OCI-LY3 (cell line): ENCODE measurements at regions not wholly inside any gene's neighbourhood (a gene's known extent, or its start where the extent isn't known, plus 50 kb on each side); places are given as distances from the start of the nearest gene placed in this dataset.

Experiments
- H2AFZ ChIP-seq: fragments of 200-600, 300-600 bp; shearing (Covaris generic); 2 replicates; pipeline ENCODE4 v1.6.0; 2014; ENCODE audit warnings: antibody characterized with exemption, low read depth, low read length
- H3K27ac ChIP-seq: fragments of 200-600, 300-600 bp; sonication (generic); 2 replicates; pipeline ENCODE4 v1.5.1; 2014; ENCODE audit warnings: mild to moderate bottlenecking, low read length, moderate library complexity, mixed read lengths
- H3K27me3 ChIP-seq: fragments of 200-600, 300-600 bp; sonication (generic); 2 replicates; pipeline ENCODE4 v1.6.1; 2014; ENCODE audit warnings: low read depth, low read length, mixed read lengths
- H3K36me3 ChIP-seq: fragments of 200-600, 300-600 bp; sonication (generic); replicated peaks from 2 replicates; pipeline ENCODE3; 2014; ENCODE audit warnings: low read depth, low read length, mixed read lengths
- H3K4me1 ChIP-seq: fragments of 300-600, 200-600 bp; sonication (generic); 2 replicates; pipeline ENCODE4 v1.6.1; 2014; ENCODE audit warnings: low read length, mixed read lengths
- H3K4me2 ChIP-seq: fragments of 200-600, 300-600 bp; sonication (generic); 2 replicates; pipeline ENCODE4 v1.6.1; 2014; ENCODE audit warnings: low read length, mixed read lengths
- H3K4me3 ChIP-seq: fragments of 300-600, 200-600 bp; sonication (generic); 2 replicates; pipeline ENCODE4 v1.5.1; 2014; ENCODE audit warnings: antibody characterized with exemption, mild to moderate bottlenecking, low read length, moderate library complexity
- H3K79me2 ChIP-seq: fragments of 300-600, 200-600 bp; shearing (Covaris generic); 2 replicates; pipeline ENCODE4 v1.6.1; 2014; ENCODE audit warnings: mild to moderate bottlenecking, low read length, mixed read lengths
- H3K9ac ChIP-seq: fragments of 300-600, 200-600 bp; shearing (Covaris generic); 2 replicates; pipeline ENCODE4 v1.6.0; 2014; ENCODE audit warnings: mild to moderate bottlenecking, low read length, moderate library complexity
- H3K9me3 ChIP-seq: fragments of 200-600, 300-600 bp; shearing (Covaris generic); 2 replicates; pipeline ENCODE4 v1.6.1; 2014; ENCODE audit warnings: low read length, mixed read lengths; ENCODE audit not compliant: insufficient read depth
- H4K20me1 ChIP-seq: fragments of 200-600, 300-600 bp; sonication (generic); 2 replicates; pipeline ENCODE4 v1.6.1; 2016; ENCODE audit warnings: low read length, mixed read lengths; ENCODE audit not compliant: insufficient read depth
- EZH2phosphoT487 ChIP-seq: fragments of 200-600 bp; shearing (Covaris generic); IDR thresholded peaks from 2 replicates; pipeline ENCODE4 v1.6.1; 2018; ENCODE audit warnings: antibody characterized with exemption, mixed run types, low read depth
- TF ChIP-seq, protein P1 (sequence below): fragments of 200-600, 300-600 bp; sonication (generic); IDR thresholded peaks from 2 replicates; pipeline ENCODE4 v1.5.1; 2014; ENCODE audit warnings: antibody characterized with exemption, low read length, low read depth

DNA sequence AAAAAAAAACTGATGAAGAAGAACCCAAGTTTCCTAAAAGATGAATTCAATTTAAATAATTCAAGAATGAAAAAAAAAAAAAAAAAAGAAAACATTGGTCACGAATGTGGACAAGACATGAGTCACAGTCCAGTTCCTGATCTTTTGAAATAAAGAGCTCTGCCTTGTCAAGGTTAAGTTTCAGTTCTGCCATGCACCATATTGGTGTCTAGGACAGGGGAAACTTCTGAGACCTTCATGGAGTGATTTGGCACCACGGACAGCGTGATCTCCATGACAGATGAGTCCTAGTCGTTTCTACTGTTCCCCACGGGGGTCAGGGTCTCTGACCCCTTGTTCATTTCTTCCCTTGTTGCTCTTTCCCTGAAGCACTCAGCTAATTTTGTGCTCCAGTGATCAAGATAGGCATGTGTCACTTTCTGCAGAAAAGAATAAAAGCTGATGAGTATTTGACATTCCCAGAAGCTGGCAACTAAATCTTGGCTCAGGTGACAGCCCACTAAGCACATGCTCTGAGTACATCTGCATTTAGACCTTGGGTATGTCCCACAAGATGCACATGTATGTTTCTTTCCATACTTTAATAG, 1159.7 kb downstream of the BCL11B start:
- no peaks in the 10 kb centered on the region for H3K36me3 ChIP-seq
- H3K4me1 ChIP-seq = peaks cover 83% of the 10 kb centered on the region
- no peak overlapping the region for H3K4me3 ChIP-seq
- H4K20me1 ChIP-seq = no peaks in the 10 kb centered on the region
- no peaks in the 10 kb centered on the region for H3K27me3 ChIP-seq
- 0 out of 2 replicates have a peak overlapping the region, but pooled peaks have one; percentile 0 for H3K27ac ChIP-seq
- H3K9me3 ChIP-seq = no peaks in the 10 kb centered on the region
- TF ChIP-seq, protein P1, sequence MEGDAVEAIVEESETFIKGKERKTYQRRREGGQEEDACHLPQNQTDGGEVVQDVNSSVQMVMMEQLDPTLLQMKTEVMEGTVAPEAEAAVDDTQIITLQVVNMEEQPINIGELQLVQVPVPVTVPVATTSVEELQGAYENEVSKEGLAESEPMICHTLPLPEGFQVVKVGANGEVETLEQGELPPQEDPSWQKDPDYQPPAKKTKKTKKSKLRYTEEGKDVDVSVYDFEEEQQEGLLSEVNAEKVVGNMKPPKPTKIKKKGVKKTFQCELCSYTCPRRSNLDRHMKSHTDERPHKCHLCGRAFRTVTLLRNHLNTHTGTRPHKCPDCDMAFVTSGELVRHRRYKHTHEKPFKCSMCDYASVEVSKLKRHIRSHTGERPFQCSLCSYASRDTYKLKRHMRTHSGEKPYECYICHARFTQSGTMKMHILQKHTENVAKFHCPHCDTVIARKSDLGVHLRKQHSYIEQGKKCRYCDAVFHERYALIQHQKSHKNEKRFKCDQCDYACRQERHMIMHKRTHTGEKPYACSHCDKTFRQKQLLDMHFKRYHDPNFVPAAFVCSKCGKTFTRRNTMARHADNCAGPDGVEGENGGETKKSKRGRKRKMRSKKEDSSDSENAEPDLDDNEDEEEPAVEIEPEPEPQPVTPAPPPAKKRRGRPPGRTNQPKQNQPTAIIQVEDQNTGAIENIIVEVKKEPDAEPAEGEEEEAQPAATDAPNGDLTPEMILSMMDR = no peak
- no peak for TF ChIP-seq EZH2phosphoT487
- no peak overlapping the region for H3K9ac ChIP-seq
- no peaks in the 10 kb centered on the region for H3K79me2 ChIP-seq
- 0 out of 2 replicates have a peak overlapping the region, but pooled peaks have one; percentile 7 for H3K4me2 ChIP-seq
- no peak overlapping the region for H2AFZ ChIP-seq

DNA sequence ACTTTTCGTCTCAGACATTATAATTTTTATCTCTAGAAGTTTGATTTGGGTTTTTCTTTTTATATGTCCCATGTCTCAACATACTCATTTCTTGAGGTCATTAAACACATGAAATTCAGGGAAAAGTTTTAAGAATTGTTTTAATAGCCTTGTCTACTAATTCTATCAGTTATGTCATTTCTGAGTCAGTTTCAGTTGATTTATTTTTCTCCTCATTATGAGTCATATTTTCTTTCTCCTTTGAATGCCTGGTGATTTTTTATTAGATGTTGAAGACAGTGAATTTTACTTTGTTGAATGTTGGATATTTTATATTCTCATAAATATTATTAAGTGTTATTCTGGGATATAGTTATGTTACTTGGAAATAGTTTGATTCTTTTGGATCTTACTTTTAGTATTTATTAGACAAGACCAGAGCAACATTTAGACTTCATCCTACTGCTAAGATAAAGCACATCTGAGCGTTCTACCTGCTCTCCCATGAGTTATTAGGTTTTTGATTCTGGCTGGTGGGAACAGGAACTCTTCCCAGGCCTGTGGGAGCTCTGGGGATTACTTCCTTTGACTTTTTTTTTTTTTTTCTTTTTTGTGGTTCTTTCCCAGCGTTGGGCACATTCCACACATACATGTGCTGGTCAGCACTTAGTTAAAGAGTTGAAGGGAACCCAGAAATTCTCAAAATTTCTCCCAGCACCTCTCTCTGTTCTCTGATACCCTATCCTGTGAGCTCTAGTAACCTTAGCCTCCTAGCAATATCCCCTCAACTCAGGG, 1157.7 kb downstream of the BCL11B start:
- H3K27ac ChIP-seq = peak overlapping the region; percentile 43
- peak overlapping the region; percentile 19; the same call in 1 of the 2 replicates for H3K4me2 ChIP-seq
- no peaks in the 10 kb centered on the region for H3K27me3 ChIP-seq
- no peaks in the 10 kb centered on the region for H3K9me3 ChIP-seq
- no peaks in the 10 kb centered on the region for H3K36me3 ChIP-seq
- H2AFZ ChIP-seq = no peak overlapping the region
- no peak overlapping the region; the same call in 1 of the 2 replicates for H3K9ac ChIP-seq
- H3K4me3 ChIP-seq = no peak overlapping the region
- H4K20me1 ChIP-seq = no peaks in the 10 kb centered on the region
- peaks cover 87% of the 10 kb centered on the region for H3K4me1 ChIP-seq
- TF ChIP-seq, protein P1 = no peak
- no peak for TF ChIP-seq EZH2phosphoT487
- no peaks in the 10 kb centered on the region for H3K79me2 ChIP-seq

DNA sequence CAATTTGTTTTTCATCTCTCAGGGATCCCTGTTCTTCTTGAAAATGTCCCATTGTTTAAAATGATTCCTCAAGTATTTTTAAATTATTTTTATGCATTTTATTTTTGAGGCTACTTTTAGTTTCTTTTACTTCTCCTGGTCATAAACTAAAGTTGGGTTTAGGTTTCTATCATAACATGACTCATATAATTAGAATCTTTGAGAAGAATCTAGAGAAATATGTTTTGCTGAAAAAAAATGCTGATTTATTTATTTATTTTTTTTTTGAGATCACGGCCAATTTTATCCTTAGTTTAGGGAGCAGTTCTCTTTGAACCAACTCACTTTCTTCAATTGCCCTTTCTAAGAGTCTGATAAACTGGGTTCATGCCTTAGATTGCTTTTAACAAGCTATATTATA, 1157.1 kb downstream of the BCL11B start:
- Histone ChIP-seq H3K27me3 (no peaks in the 10 kb centered on the region), H3K9me3 (no peaks in the 10 kb centered on the region), H3K27ac (peak overlapping the region; percentile 43), H3K9ac (no peak overlapping the region; the same call in 1 of the 2 replicates), H3K36me3 (peaks cover 6% of the 10 kb centered on the region), H3K4me1 (peaks cover 85% of the 10 kb centered on the region), H2AFZ (no peak overlapping the region), H4K20me1 (no peaks in the 10 kb centered on the region), H3K4me3 (no peak overlapping the region), H3K79me2 (no peaks in the 10 kb centered on the region), H3K4me2 (peak overlapping the region; percentile 19; the same call in 1 of the 2 replicates)
- no peak for TF ChIP-seq EZH2phosphoT487
- TF ChIP-seq, protein P1 = no peak

DNA sequence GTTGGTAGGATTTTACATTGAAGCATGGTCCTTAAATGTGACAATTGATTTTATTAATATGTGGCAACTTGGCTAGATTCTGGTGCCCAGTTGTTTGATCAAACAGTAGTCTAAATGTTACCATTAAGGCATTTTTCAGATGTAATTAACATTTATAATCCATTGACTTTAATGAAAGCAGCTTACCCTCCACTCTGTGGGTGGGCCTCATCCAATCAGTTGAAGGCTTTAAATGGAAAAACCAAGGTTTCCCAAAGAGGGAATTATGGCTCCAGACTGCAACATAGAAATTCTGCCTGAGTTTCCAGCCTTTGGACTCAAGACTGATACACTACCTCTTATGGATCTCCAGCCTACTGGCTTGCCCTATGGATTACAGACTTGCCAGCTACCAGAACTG, 1153.2 kb downstream of the BCL11B start:
- Histone ChIP-seq H3K27ac (no peak overlapping the region), H4K20me1 (no peaks in the 10 kb centered on the region), H3K79me2 (no peaks in the 10 kb centered on the region), H3K4me1 (peaks cover 78% of the 10 kb centered on the region), H3K36me3 (peaks cover 12% of the 10 kb centered on the region), H2AFZ (no peak overlapping the region), H3K4me3 (no peak overlapping the region), H3K27me3 (no peaks in the 10 kb centered on the region), H3K4me2 (no peak overlapping the region), H3K9me3 (no peaks in the 10 kb centered on the region), H3K9ac (no peak overlapping the region)
- TF ChIP-seq EZH2phosphoT487 = no peak
- TF ChIP-seq, protein P1 = no peak
